Uterus (tissue), 3 donors: ENCODE measurements at regions not wholly inside any gene's neighbourhood (a gene's known extent, or its start where the extent isn't known, plus 50 kb on each side); places are given as distances from the start of the nearest gene placed in this dataset.

Source experiments
- DNase-seq, 2 donors: peaks; one replicate each; pipeline ENCODE4 v3.0.0-alpha.2; 2019 to 2020
- H3K27ac ChIP-seq, 2 donors: fragments of 200-600 bp; sonication (generic); 1 replicate in 1 of 2; 2 replicates in 1 of 2; pipeline ENCODE4 v1.5.1; 2016 to 2018
- H3K27me3 ChIP-seq, 2 donors: fragments of 200-600 bp; sonication (generic); one replicate each; pipeline ENCODE4 v1.5.1; 2018 to 2019; ENCODE audit warnings: control low read depth in 1 of 2
- H3K36me3 ChIP-seq, 2 donors: fragments of 200-600 bp; sonication (generic); one replicate each; pipeline ENCODE4 v1.5.1; 2019; ENCODE audit warnings: control low read depth in 1 of 2
- H3K4me1 ChIP-seq, 2 donors: fragments of 200-600 bp; sonication (generic); one replicate each; pipeline ENCODE4 v1.5.1; 2018 to 2019; ENCODE audit warnings: control low read depth in 1 of 2
- H3K4me3 ChIP-seq, 2 donors: fragments of 200-600 bp; sonication (generic); 1 replicate in 1 of 2; 2 replicates in 1 of 2; pipeline ENCODE4 v1.5.1; 2018 to 2019; ENCODE audit warnings: mild to moderate bottlenecking in 1 of 2
- H3K9me3 ChIP-seq, 2 donors: fragments of 200-600 bp; sonication (generic); one replicate each; pipeline ENCODE4 v1.5.1; 2019; ENCODE audit warnings: control low read depth in 1 of 2
- CTCF ChIP-seq, 4 experiments: fragments of 200-600 bp in 2 of 4; fragments of 450-650 bp in 2 of 4; sonication (generic) in 2 of 4; IDR thresholded peaks; one replicate each; pipeline ENCODE4 v1.5.1; 2016 to 2019; ENCODE audit warnings: antibody characterized with exemption in 4 of 4, mild to moderate bottlenecking in 2 of 4, moderate library complexity in 1 of 4
- POLR2A ChIP-seq, 2 donors: fragments of 450-650 bp; IDR thresholded peaks; one replicate each; pipeline ENCODE4 v1.6.1; 2016; ENCODE audit warnings: antibody characterized with exemption in 2 of 2, mild to moderate bottlenecking in 1 of 2, moderate library complexity in 1 of 2
- intact Hi-C: fragments of 100-400 bp; cut with DNase I; formaldehyde crosslinking; loops from one replicate; pipeline ENCODE4 v1.15.1; 2023; ENCODE audit warnings: low total_unique reads
- donor health status: DM: yes; HTN: yes; CAD: no.

- peak overlapping the region; percentile 4 to 5 for H3K4me3 ChIP-seq
Observed at GRCh38 chr9:107732781-107733522, 243.4 kb upstream of the KLF4 start.

GRCh38 chr9:107731115-107731762, 241.7 kb upstream of the KLF4 start:
- H3K27me3 ChIP-seq = no peaks in the 10 kb centered on the region
- H3K4me3 ChIP-seq = no peak overlapping the region
- intact Hi-C loops = loop anchor here (10.0 kb wide), 1 partner anchor 246 kb away; the partner anchor contains the start of gene KLF4
- TF ChIP-seq POLR2A (IDR thresholded peaks at IDR 0.05) (no peak), CTCF (IDR thresholded peaks at IDR 0.05) (no peak)
- H3K9me3 ChIP-seq = no peaks in the 10 kb centered on the region
- H3K27ac ChIP-seq = no peak overlapping the region
- DNase-seq = no peak
- H3K36me3 ChIP-seq = no peaks in the 10 kb centered on the region
- H3K4me1 ChIP-seq = peaks cover 0 to 14% of the 10 kb centered on the region in 2 donors

More at GRCh38 chr9:107732781-107733522, 243.4 kb upstream of the KLF4 start:
- no peak for TF ChIP-seq POLR2A (IDR thresholded peaks at IDR 0.05)
- TF ChIP-seq CTCF (IDR thresholded peaks at IDR 0.05) = no peak
- H3K27ac ChIP-seq = peak overlapping the region; percentile 80 to 91
- H3K27me3 ChIP-seq = no peaks in the 10 kb centered on the region
- peak; percentile 53 to 54 for DNase-seq
- no peaks in the 10 kb centered on the region for H3K36me3 ChIP-seq
- intact Hi-C loops = loop anchor here (10.0 kb wide), 1 partner anchor 248 kb away; the partner anchor contains the start of gene KLF4
- H3K9me3 ChIP-seq = no peaks in the 10 kb centered on the region
- H3K4me1 ChIP-seq = peaks cover 5 to 14% of the 10 kb centered on the region in 2 donors

GRCh38 chr9:107730666-107731065, 241.1 kb upstream of the KLF4 start:
- DNase-seq = no peak
- Histone ChIP-seq H3K36me3 (no peaks in the 10 kb centered on the region), H3K4me1 (peaks cover 0 to 14% of the 10 kb centered on the region in 2 donors), H3K27ac (no peak overlapping the region), H3K4me3 (no peak overlapping the region), H3K9me3 (no peaks in the 10 kb centered on the region), H3K27me3 (no peaks in the 10 kb centered on the region)
- intact Hi-C loops = loop anchor here (10.0 kb wide), 1 partner anchor 246 kb away; the partner anchor contains the start of gene KLF4
- TF ChIP-seq CTCF (IDR thresholded peaks at IDR 0.05) (no peak), POLR2A (IDR thresholded peaks at IDR 0.05) (no peak)

GRCh38 chr9:107727086-107727780, 237.7 kb upstream of the KLF4 start:
- H3K9me3 ChIP-seq = no peaks in the 10 kb centered on the region
- no peak overlapping the region for H3K4me3 ChIP-seq
- TF ChIP-seq CTCF (IDR thresholded peaks at IDR 0.05) (no peak), POLR2A (IDR thresholded peaks at IDR 0.05) (no peak)
- no peaks in the 10 kb centered on the region for H3K4me1 ChIP-seq
- DNase-seq = no peak
- H3K27me3 ChIP-seq = no peaks in the 10 kb centered on the region
- H3K36me3 ChIP-seq = no peaks in the 10 kb centered on the region
- H3K27ac ChIP-seq = no peak overlapping the region
- intact Hi-C loops = no loop called here
